ENCODE measurements at regions not wholly inside any gene's neighbourhood (a gene's known extent, or its start where the extent isn't known, plus 50 kb on each side); places are given as distances from the start of the nearest gene placed in this dataset.

GRCh38 chr6:93964926-93965325 lies 545.6 kb upstream of the EPHA7 start:
- H3K27me3 ChIP-seq (ENCODE audit: insufficient read depth, low read depth) = no peaks in the 10 kb centered on the region
- H3F3A ChIP-seq (ENCODE audit: insufficient read depth, low read depth) = no peaks in the 10 kb centered on the region
- H4K20me1 ChIP-seq (ENCODE audit: insufficient read depth) = no peaks in the 10 kb centered on the region
- no peaks in the 10 kb centered on the region for H3K9me2 ChIP-seq (ENCODE audit: insufficient read depth)
- intact Hi-C loops (cut with micrococcal nuclease; ENCODE audit: unreplicated experiment) = no loop called here
- H3K27ac ChIP-seq = no peak overlapping the region
- H2AFZ ChIP-seq = no peak overlapping the region
- ChIA-PET CTCF (no interaction called here), POLR2A (ENCODE audit: unreplicated experiment) (no interaction called here)
- DNase-seq = no peak
- no peak overlapping the region for H3K4me2 ChIP-seq
- no peaks in the 10 kb centered on the region for H3K36me3 ChIP-seq (ENCODE audit: low read depth)
- H3K4me3 ChIP-seq = no peak overlapping the region
- no peaks in the 10 kb centered on the region for H3K4me1 ChIP-seq (replicated peaks; ENCODE audit: insufficient read depth)
- BruUV-seq (replicated peaks) = no TSS peak
- H3K9me3 ChIP-seq (ENCODE audit: insufficient read depth, low read depth) = no peaks in the 10 kb centered on the region
- no peaks in the 10 kb centered on the region for H3K79me2 ChIP-seq (ENCODE audit: low read depth)
- TF ChIP-seq CTCF (conservative IDR thresholded peaks at IDR 0.05) (no peak), EZH2 (IDR thresholded peaks at IDR 0.05; ENCODE audit: low read depth) (no peak)

GRCh38 chr6:93964321-93964720 lies 545.0 kb upstream of the EPHA7 start:
- Histone ChIP-seq H3K36me3 (ENCODE audit: low read depth) (no peaks in the 10 kb centered on the region), H3K79me2 (ENCODE audit: low read depth) (no peaks in the 10 kb centered on the region), H3K4me2 (no peak overlapping the region), H3K27ac (no peak overlapping the region), H3K4me3 (no peak overlapping the region), H2AFZ (no peak overlapping the region), H3F3A (ENCODE audit: insufficient read depth, low read depth) (no peaks in the 10 kb centered on the region), H3K9me3 (ENCODE audit: insufficient read depth, low read depth) (no peaks in the 10 kb centered on the region), H3K4me1 (replicated peaks; ENCODE audit: insufficient read depth) (no peaks in the 10 kb centered on the region), H3K27me3 (ENCODE audit: insufficient read depth, low read depth) (no peaks in the 10 kb centered on the region), H3K9me2 (ENCODE audit: insufficient read depth) (no peaks in the 10 kb centered on the region), H4K20me1 (ENCODE audit: insufficient read depth) (no peaks in the 10 kb centered on the region)
- TF ChIP-seq EZH2 (IDR thresholded peaks at IDR 0.05; ENCODE audit: low read depth) (no peak), CTCF (conservative IDR thresholded peaks at IDR 0.05) (no peak)
- intact Hi-C loops (cut with micrococcal nuclease; ENCODE audit: unreplicated experiment) = no loop called here
- no TSS peak for BruUV-seq (replicated peaks)
- ChIA-PET POLR2A (ENCODE audit: unreplicated experiment) (no interaction called here), CTCF (no interaction called here)
- no peak for DNase-seq

- Histone ChIP-seq H3K4me2 (no peak overlapping the region), H3K79me2 (ENCODE audit: low read depth) (no peaks in the 10 kb centered on the region), H3K27ac (no peak overlapping the region), H3K4me1 (replicated peaks; ENCODE audit: insufficient read depth) (no peaks in the 10 kb centered on the region), H3K9me3 (ENCODE audit: insufficient read depth, low read depth) (no peaks in the 10 kb centered on the region), H3K4me3 (no peak overlapping the region), H2AFZ (no peak overlapping the region), H3F3A (ENCODE audit: insufficient read depth, low read depth) (no peaks in the 10 kb centered on the region), H3K9me2 (ENCODE audit: insufficient read depth) (no peaks in the 10 kb centered on the region), H3K27me3 (ENCODE audit: insufficient read depth, low read depth) (no peaks in the 10 kb centered on the region), H4K20me1 (ENCODE audit: insufficient read depth) (no peaks in the 10 kb centered on the region), H3K36me3 (ENCODE audit: low read depth) (no peaks in the 10 kb centered on the region)
- CTCF ChIA-PET = no interaction called here
- POLR2A ChIA-PET (ENCODE audit: unreplicated experiment) = no interaction called here
- no peak for TF ChIP-seq CTCF (conservative IDR thresholded peaks at IDR 0.05)
- no peak for TF ChIP-seq EZH2 (IDR thresholded peaks at IDR 0.05; ENCODE audit: low read depth)
- DNase-seq = no peak
- intact Hi-C loops (cut with micrococcal nuclease; ENCODE audit: unreplicated experiment) = no loop called here
- no TSS peak for BruUV-seq (replicated peaks)
Observed at GRCh38 chr6:93962566-93962965, 543.2 kb upstream of the EPHA7 start.
